NT2/D1 (cell line): ENCODE measurements at regions not wholly inside any gene's neighbourhood (a gene's known extent, or its start where the extent isn't known, plus 50 kb on each side); places are given as distances from the start of the nearest gene placed in this dataset.

Experiments
- SUZ12 ChIP-seq: IDR thresholded peaks from 2 replicates; pipeline ENCODE4 v1.6.1; 2011; ENCODE audit not compliant: insufficient read length, insufficient read depth; ENCODE audit errors: extremely low read depth
- YY1 ChIP-seq: IDR thresholded peaks from 2 replicates; pipeline ENCODE4 v1.6.1; 2011; ENCODE audit not compliant: insufficient read length, insufficient read depth
- ZNF274 ChIP-seq: IDR thresholded peaks from 2 replicates; pipeline ENCODE4 v1.6.1; 2011; ENCODE audit warnings: mild to moderate bottlenecking, low read depth, low read length

DNA sequence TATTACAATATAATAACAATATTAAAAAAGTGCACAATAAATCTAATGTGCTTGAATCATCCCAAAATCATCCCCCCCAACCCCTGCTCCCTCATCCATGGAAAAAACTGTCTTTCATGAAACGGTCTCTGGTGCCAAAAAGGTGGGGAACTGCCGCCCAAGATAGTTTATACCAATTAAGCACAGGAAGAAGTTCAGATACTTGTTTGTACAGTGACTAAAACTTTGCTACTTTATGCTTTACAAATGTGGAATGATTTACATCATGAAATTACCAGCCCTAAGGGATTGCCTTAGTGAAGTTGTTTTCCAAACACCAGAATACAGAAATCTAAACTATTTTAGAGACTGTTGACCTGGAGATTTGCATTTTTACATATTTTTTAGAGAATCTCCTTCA, 175.6 kb downstream of the TRIM27 start:
- TF ChIP-seq YY1 (no peak), SUZ12 (no peak), ZNF274 (no peak)
